ENCODE measurements at regions not wholly inside any gene's neighbourhood (a gene's known extent, or its start where the extent isn't known, plus 50 kb on each side); places are given as distances from the start of the nearest gene placed in this dataset.

GRCh38 chr1:229900220-229900619 is 166.8 kb upstream of the GALNT2 start:
- Histone ChIP-seq H3K36me3 (no peaks in the 10 kb centered on the region), H3K27me3 (no peaks in the 10 kb centered on the region), H3K9me3 (no peaks in the 10 kb centered on the region), H3K4me3 (no peak overlapping the region), H3K4me1 (no peaks in the 10 kb centered on the region), H3K27ac (no peak overlapping the region)
- TF ChIP-seq POLR2A (IDR thresholded peaks at IDR 0.05): no peak
- no peak for TF ChIP-seq CTCF (IDR thresholded peaks at IDR 0.05)
- no peak for DNase-seq

- H3K27me3 ChIP-seq: no peaks in the 10 kb centered on the region
- H3K27ac ChIP-seq: no peak overlapping the region
- TF ChIP-seq POLR2A (IDR thresholded peaks at IDR 0.05) (no peak), CTCF (IDR thresholded peaks at IDR 0.05) (no peak)
- no peaks in the 10 kb centered on the region for H3K9me3 ChIP-seq
- H3K36me3 ChIP-seq: no peaks in the 10 kb centered on the region
- no peaks in the 10 kb centered on the region for H3K4me1 ChIP-seq
- no peak for DNase-seq
- H3K4me3 ChIP-seq: no peak overlapping the region
Observed at GRCh38 chr1:229905031-229905545, 161.9 kb upstream of the GALNT2 start.

- Histone ChIP-seq H3K9me3 (no peaks in the 10 kb centered on the region), H3K27me3 (no peaks in the 10 kb centered on the region), H3K36me3 (no peaks in the 10 kb centered on the region), H3K27ac (no peak overlapping the region), H3K4me3 (no peak overlapping the region), H3K4me1 (no peaks in the 10 kb centered on the region)
- no peak for DNase-seq
- TF ChIP-seq POLR2A (IDR thresholded peaks at IDR 0.05): no peak
- TF ChIP-seq CTCF (IDR thresholded peaks at IDR 0.05): no peak
Observed at GRCh38 chr1:229905652-229906051, 161.4 kb upstream of the GALNT2 start.

GRCh38 chr1:229907884-229908638 is 159.0 kb upstream of the GALNT2 start:
- no peak overlapping the region for H3K4me3 ChIP-seq
- H3K27me3 ChIP-seq: no peaks in the 10 kb centered on the region
- no peaks in the 10 kb centered on the region for H3K9me3 ChIP-seq
- no peak overlapping the region for H3K27ac ChIP-seq
- DNase-seq: no peak
- no peaks in the 10 kb centered on the region for H3K36me3 ChIP-seq
- H3K4me1 ChIP-seq: no peaks in the 10 kb centered on the region
- TF ChIP-seq CTCF (IDR thresholded peaks at IDR 0.05) (no peak), POLR2A (IDR thresholded peaks at IDR 0.05) (no peak)

GRCh38 chr1:229908689-229909088 is 158.3 kb upstream of the GALNT2 start:
- Histone ChIP-seq H3K4me1 (no peaks in the 10 kb centered on the region), H3K27ac (no peak overlapping the region), H3K27me3 (no peaks in the 10 kb centered on the region), H3K9me3 (no peaks in the 10 kb centered on the region), H3K4me3 (no peak overlapping the region), H3K36me3 (no peaks in the 10 kb centered on the region)
- DNase-seq: no peak
- TF ChIP-seq POLR2A (IDR thresholded peaks at IDR 0.05) (no peak), CTCF (IDR thresholded peaks at IDR 0.05) (no peak)

All from Peyer's patch (tissue), 4 donors.